Endothelial cell (in vitro differentiated cells): ENCODE measurements at regions not wholly inside any gene's neighbourhood (a gene's known extent, or its start where the extent isn't known, plus 50 kb on each side); places are given as distances from the start of the nearest gene placed in this dataset.

ENCODE experiments used
- DNase-seq: peaks from one replicate; pipeline ENCODE4 v3.0.0; 2021; ENCODE audit warnings: low spot score
- H3K27ac Mint-ChIP-seq: one replicate; pipeline ENCODE4 v1.8.0; 2021; ENCODE audit warnings: mixed read lengths, inconsistent platforms; ENCODE audit not compliant: unreplicated experiment
- H3K27me3 Mint-ChIP-seq: one replicate; pipeline ENCODE4 v1.8.0; 2021; ENCODE audit warnings: mild to moderate bottlenecking, moderate library complexity, mixed read lengths, inconsistent platforms; ENCODE audit not compliant: unreplicated experiment
- H3K36me3 Mint-ChIP-seq: one replicate; pipeline ENCODE4 v1.8.0; 2021; ENCODE audit warnings: mild to moderate bottlenecking, low read depth, mixed read lengths, inconsistent platforms; ENCODE audit not compliant: unreplicated experiment
- H3K4me1 Mint-ChIP-seq: one replicate; pipeline ENCODE4 v1.8.0; 2021; ENCODE audit warnings: mild to moderate bottlenecking, mixed read lengths, inconsistent platforms; ENCODE audit not compliant: unreplicated experiment
- H3K4me3 Mint-ChIP-seq: one replicate; pipeline ENCODE4 v1.8.0; 2021; ENCODE audit warnings: mild to moderate bottlenecking, mixed read lengths, inconsistent platforms; ENCODE audit not compliant: unreplicated experiment
- H3K9me3 Mint-ChIP-seq: one replicate; pipeline ENCODE4 v1.8.0; 2021; ENCODE audit warnings: mixed read lengths, inconsistent platforms; ENCODE audit not compliant: unreplicated experiment
- CTCF ChIP-seq: fragments of 200-600 bp; sonication (generic); IDR thresholded peaks from one replicate; pipeline ENCODE4 v1.5.0; 2021; ENCODE audit warnings: antibody characterized with exemption; ENCODE audit not compliant: unreplicated experiment

GRCh38 chr20:51132279-51132678, 109.4 kb upstream of the KCNG1 start:
- DNase-seq: no peak
- Mint-ChIP-seq H3K27me3 (peaks cover 4% of the 10 kb centered on the region), H3K4me3 (no peak overlapping the region), H3K36me3 (no peaks in the 10 kb centered on the region), H3K27ac (no peak overlapping the region), H3K9me3 (no peaks in the 10 kb centered on the region), H3K4me1 (peaks cover 9% of the 10 kb centered on the region)
- TF ChIP-seq CTCF: no peak

GRCh38 chr20:51131811-51132210, 108.9 kb upstream of the KCNG1 start:
- DNase-seq: no peak
- Mint-ChIP-seq H3K4me1 (peaks cover 9% of the 10 kb centered on the region), H3K9me3 (no peaks in the 10 kb centered on the region), H3K27ac (no peak overlapping the region), H3K36me3 (no peaks in the 10 kb centered on the region), H3K4me3 (no peak overlapping the region), H3K27me3 (peaks cover 4% of the 10 kb centered on the region)
- TF ChIP-seq CTCF: no peak

GRCh38 chr20:51129147-51129776, 106.4 kb upstream of the KCNG1 start:
- no peak overlapping the region for H3K4me3 Mint-ChIP-seq
- H3K36me3 Mint-ChIP-seq: no peaks in the 10 kb centered on the region

GRCh38 chr20:51128198-51128597, 105.3 kb upstream of the KCNG1 start:
- no peak overlapping the region for H3K4me3 Mint-ChIP-seq
- no peak for DNase-seq

More at GRCh38 chr20:51129147-51129776, 106.4 kb upstream of the KCNG1 start:
- no peaks in the 10 kb centered on the region for H3K9me3 Mint-ChIP-seq
- DNase-seq: no peak
- H3K4me1 Mint-ChIP-seq: no peaks in the 10 kb centered on the region
- TF ChIP-seq CTCF: no peak
- no peak overlapping the region for H3K27ac Mint-ChIP-seq
- peaks cover 4% of the 10 kb centered on the region for H3K27me3 Mint-ChIP-seq

More at GRCh38 chr20:51128198-51128597, 105.3 kb upstream of the KCNG1 start:
- TF ChIP-seq CTCF: no peak
- H3K36me3 Mint-ChIP-seq: no peaks in the 10 kb centered on the region
- H3K4me1 Mint-ChIP-seq: no peaks in the 10 kb centered on the region
- H3K27me3 Mint-ChIP-seq: peaks cover 4% of the 10 kb centered on the region
- H3K27ac Mint-ChIP-seq: no peak overlapping the region
- no peaks in the 10 kb centered on the region for H3K9me3 Mint-ChIP-seq
